GM19438 (cell line): ENCODE measurements at regions not wholly inside any gene's neighbourhood (a gene's known extent, or its start where the extent isn't known, plus 50 kb on each side); places are given as distances from the start of the nearest gene placed in this dataset.
"Not testable (repeated sequence)": the region's sequence is repeated elsewhere in the genome, so short reads cannot be mapped to it uniquely, and the experiment has no call there.

Experiments
- ATAC-seq: cut with Tn5 transposase; IDR thresholded peaks from one replicate; pipeline ENCODE4 v1.9.1; 2021; ENCODE audit warnings: low read depth; ENCODE audit not compliant: unreplicated experiment

GRCh38 chr3:106817706-106818105, 559.5 kb upstream of the CCDC54 start:
- ATAC-seq: no peak

DNA sequence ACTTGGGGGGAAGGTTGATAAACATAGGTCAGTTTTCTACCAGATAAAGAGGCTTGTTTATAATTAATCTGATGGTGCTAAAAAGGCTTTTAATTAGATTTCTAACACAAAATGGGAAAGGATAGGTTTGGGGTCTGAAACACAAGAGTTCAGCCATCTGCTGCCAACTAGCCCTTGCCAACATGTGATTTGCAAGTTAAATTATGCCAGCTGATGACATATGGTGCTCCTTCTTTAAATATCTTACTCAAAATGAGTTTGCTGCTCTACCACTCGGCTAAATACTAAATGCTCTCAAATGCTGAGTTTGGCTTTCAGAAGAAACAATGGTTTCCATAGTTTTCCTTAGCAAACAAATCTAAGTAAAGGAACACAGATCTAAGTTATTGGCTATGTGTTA, 557.8 kb upstream of the CCDC54 start:
- no peak for ATAC-seq

- ATAC-seq: no peak
Measured at GRCh38 chr3:106820726-106821362, 556.4 kb upstream of the CCDC54 start.

DNA sequence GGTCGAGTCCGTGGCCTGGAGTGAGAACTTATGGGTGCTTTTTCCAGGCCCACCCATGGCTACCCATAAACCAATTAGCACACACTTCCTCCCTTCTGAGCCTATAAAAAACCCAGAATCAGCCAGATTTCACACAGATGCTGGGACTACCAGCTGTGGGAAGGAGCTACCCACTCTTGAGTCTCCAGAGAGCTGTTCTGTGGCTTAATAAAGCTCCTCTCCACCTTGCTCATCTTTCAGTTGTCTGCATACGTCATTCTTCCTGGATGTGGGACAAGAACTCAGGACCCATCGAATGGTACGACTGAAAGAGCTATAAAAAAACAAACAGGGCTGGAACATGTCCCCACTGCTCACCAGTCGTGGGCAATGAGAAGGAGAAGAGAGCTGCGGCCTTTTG, 555.4 kb upstream of the CCDC54 start:
- ATAC-seq: no peak

- ATAC-seq: no peak
Measured at GRCh38 chr3:106822204-106822603, 555.0 kb upstream of the CCDC54 start.

DNA sequence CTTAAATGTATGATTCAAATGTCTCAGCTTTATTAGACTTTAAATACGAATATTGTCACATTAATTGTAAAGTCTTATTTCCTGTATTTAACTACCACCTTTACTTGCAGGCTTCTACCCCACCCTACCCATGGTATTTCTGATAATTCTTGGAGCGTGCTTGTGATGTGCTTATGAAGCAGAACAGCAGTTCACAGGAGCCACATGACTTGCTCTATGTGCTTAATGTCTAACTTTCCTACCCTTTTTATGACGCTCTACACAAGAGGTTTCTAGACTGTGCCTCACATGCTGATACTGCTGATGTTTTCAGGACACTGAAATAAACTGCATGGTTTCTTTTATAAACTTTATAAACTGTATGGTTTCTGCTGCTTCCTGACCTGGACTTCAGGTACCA, 553.5 kb upstream of the CCDC54 start:
- no peak for ATAC-seq

GRCh38 chr3:106824856-106825255, 552.4 kb upstream of the CCDC54 start:
- no peak for ATAC-seq

- no peak for ATAC-seq
Measured at GRCh38 chr3:106825962-106826605, 551.2 kb upstream of the CCDC54 start.

- no peak for ATAC-seq
Measured at GRCh38 chr3:106826791-106827311, 550.4 kb upstream of the CCDC54 start.

- no peak for ATAC-seq
Measured at GRCh38 chr3:106827515-106828213, 549.6 kb upstream of the CCDC54 start.

- no peak for ATAC-seq
Measured at GRCh38 chr3:106829206-106829605, 548.0 kb upstream of the CCDC54 start.

DNA sequence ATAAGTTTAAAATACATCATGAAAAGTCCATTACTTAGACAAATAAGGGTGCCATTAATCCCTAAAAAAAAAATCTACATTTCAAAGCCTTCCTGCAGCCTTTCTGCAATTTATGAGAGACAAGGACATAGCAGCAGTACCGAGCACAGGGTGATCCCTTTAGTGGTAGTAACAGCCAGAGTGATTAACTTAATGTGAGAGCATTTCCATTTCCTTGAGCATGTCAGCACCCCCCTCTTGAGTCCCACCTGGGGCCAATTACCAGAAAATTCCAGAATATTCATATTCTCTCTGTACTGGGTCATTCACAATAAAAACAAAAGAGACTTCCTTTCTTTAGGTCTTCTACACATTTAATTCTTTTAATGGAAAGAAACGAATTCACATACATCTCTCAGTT, 546.9 kb upstream of the CCDC54 start:
- no peak for ATAC-seq

- no peak for ATAC-seq
Measured at GRCh38 chr3:106836906-106837305, 540.3 kb upstream of the CCDC54 start.

DNA sequence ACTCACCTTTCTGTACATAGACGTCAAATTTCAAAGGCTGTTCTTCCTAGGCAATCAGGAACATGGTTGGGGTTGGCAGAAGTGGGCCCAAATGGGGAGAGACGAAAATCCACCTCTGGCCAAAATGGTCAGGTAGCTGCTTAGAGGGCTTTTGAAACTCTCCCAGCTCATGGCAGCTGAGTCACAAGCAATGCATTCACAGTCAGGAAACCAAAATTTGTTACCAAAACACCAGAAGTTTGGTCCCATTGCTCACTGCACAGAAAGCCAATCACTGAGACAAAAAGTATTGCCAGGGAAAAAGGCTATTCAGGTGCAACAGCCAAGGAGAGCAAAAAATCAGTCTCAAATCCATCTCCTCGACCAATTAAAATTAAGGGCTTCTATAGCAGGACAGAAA, 539.6 kb upstream of the CCDC54 start:
- no peak for ATAC-seq

- no peak for ATAC-seq
Measured at GRCh38 chr3:106839576-106840280, 537.5 kb upstream of the CCDC54 start.

GRCh38 chr3:106840319-106840718, 536.9 kb upstream of the CCDC54 start:
- no peak for ATAC-seq

GRCh38 chr3:106842151-106842550, 535.1 kb upstream of the CCDC54 start:
- ATAC-seq: no peak

DNA sequence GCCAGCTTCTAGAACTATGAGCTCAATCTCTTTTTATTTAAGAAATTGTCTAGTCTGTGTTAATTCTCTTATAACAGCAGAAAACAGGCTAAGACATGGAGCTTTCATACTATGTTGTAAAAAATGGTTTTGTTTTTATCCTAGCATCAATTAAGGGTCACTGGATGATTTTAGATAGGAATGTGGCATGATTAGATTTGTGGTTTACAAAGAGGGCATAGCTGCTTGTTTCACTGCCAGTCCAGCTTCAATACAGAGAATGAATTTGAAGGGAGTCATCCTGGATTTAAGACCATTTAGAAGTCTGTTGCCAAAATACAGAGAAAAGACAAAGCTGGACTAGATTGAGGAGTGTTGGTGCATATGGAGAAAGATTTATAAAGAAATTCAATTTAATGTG, 532.6 kb upstream of the CCDC54 start:
- no peak for ATAC-seq

DNA sequence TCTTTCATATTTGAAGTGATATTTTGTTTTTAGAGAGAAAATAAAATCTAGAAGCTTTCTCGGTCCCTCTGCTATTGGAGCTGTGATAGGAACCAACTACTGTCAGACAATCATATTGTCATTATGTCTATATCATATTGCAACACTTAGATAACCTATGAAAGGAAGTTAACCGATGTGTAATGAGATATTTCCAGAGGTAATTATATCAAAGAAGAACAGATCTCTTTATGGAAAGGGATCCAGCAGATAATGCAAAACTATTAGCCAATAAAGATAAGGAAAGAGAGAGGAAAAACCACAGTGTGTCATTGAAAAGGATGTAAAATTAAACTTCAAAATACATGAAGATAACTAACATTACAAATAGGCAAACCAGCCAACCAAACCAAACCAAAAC, 529.1 kb upstream of the CCDC54 start:
- no peak for ATAC-seq

GRCh38 chr3:106850437-106850836, 526.8 kb upstream of the CCDC54 start:
- no peak for ATAC-seq

DNA sequence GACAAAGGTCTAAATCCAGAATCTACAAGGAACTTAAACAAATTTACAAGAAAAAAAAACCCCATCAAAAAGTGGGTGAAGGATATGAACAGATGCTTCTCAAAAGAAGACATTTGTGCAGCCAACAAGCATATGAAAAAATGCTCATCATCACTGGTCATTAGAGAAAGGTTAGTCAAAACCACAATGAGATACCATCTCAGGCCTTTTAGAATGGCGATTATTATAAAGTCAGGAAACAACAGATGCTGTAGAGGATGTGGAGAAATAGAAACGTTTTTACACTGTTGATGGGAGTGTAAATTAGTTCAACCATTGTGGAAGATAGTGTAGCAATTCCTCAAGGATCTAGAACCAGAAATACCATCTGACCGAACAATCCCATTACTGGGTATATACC, 518.9 kb upstream of the CCDC54 start:
- not testable (repeated sequence) for ATAC-seq
